ENCODE measurements at regions not wholly inside any gene's neighbourhood (a gene's known extent, or its start where the extent isn't known, plus 50 kb on each side); places are given as distances from the start of the nearest gene placed in this dataset.

DNA sequence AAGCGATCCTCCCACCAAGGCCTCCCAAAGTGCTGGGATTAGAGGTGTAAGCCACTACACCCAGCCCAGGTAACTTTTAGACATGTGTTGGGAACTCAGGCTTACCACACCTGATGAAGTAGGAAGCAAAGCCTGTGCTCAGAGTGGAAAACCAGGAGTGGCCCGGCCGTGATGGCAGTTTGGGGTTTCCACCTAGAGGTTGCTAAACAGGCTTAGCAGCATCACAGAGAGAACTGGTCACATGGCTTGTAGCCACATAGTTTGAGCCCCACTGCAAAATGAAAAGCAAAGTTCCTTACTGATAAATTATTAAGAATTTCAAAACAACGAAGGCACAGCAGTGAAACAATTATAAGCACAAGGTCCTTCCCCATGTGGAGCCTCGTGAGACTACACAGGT is 142.6 kb upstream of the CXADR start:
- DNase-seq (ENCODE audit: low read depth in 2 of 2), result no peak
- no peak overlapping the region for H3K4me3 ChIP-seq (replicated peaks in 1 of 2; ENCODE audit: low read depth in 2 of 2, low read length in 2 of 2)
- TF ChIP-seq, protein P1, sequence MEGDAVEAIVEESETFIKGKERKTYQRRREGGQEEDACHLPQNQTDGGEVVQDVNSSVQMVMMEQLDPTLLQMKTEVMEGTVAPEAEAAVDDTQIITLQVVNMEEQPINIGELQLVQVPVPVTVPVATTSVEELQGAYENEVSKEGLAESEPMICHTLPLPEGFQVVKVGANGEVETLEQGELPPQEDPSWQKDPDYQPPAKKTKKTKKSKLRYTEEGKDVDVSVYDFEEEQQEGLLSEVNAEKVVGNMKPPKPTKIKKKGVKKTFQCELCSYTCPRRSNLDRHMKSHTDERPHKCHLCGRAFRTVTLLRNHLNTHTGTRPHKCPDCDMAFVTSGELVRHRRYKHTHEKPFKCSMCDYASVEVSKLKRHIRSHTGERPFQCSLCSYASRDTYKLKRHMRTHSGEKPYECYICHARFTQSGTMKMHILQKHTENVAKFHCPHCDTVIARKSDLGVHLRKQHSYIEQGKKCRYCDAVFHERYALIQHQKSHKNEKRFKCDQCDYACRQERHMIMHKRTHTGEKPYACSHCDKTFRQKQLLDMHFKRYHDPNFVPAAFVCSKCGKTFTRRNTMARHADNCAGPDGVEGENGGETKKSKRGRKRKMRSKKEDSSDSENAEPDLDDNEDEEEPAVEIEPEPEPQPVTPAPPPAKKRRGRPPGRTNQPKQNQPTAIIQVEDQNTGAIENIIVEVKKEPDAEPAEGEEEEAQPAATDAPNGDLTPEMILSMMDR (IDR thresholded peaks at IDR 0.05; ENCODE audit: low read depth, low read length), result no peak

DNA sequence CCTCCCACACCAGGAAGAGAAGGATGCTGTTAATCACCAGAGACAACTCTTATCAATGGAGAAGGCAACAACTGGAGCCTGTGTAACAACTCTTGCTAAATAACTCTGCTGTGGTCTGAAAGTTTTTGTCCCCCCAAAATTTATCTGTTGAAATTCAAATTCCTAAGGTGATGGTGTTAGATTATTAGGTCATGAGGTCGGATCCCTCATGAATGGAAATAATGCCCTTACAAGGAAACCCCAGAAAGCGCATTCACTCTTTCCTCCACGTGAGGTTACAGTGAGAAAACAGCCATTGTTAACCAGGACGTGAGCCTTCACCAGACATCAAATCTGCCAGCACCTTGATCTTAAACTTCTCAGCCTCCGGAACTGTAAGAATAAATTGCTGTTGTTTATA is 141.9 kb upstream of the CXADR start:
- no peak overlapping the region for H3K4me3 ChIP-seq (replicated peaks in 1 of 2; ENCODE audit: low read depth in 2 of 2, low read length in 2 of 2)
- TF ChIP-seq, protein P1 (IDR thresholded peaks at IDR 0.05; ENCODE audit: low read depth, low read length), result no peak
- DNase-seq (ENCODE audit: low read depth in 2 of 2), result peak in 1 of 2 donors; percentile 5

DNA sequence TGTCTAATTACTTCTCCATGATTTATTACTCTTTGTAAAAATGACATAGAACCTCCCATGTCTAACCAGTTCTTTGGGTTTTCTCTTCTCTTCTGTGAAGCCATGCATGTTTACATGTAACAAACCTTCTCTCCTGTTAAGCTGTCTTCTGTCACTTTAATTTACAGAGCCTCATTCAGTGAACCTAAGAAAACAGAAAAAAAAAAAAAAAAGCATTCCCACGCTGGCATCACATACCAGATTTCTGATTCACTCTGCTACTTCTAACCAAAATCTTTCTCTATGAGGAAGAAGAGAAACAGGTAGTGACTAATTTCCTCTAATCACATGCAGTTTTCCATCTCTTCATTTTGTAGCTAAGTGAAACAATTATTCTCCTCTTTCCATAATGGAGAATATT is 141.4 kb upstream of the CXADR start:
- H3K4me3 ChIP-seq (replicated peaks in 1 of 2; ENCODE audit: low read depth in 2 of 2, low read length in 2 of 2), result no peak overlapping the region
- DNase-seq (ENCODE audit: low read depth in 2 of 2), result peak; percentile 12 to 69
- TF ChIP-seq, protein P1 (IDR thresholded peaks at IDR 0.05; ENCODE audit: low read depth, low read length), result no peak

DNA sequence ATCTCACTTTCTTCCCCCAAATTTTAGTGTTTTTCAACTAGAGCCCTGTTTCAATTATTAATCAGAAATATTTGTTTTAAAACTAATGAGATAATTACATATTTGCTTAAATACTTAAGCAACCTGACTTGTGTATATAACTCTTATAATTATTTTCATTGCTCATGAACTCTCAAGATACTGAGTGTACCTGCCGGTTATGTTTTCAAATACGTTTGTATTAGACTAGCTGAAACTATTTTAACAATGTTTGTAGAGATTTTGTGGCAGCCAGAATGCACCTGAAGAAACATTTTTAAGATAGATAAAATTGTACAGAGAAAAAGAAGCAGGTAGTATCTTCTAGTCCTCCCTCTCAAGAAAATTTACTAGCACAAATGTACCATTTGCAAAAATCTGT is 140.6 kb upstream of the CXADR start:
- H3K4me3 ChIP-seq (replicated peaks in 1 of 2; ENCODE audit: low read depth in 2 of 2, low read length in 2 of 2), result no peak overlapping the region
- DNase-seq (ENCODE audit: low read depth in 2 of 2), result no peak
- TF ChIP-seq, protein P1 (IDR thresholded peaks at IDR 0.05; ENCODE audit: low read depth, low read length), result no peak

DNA sequence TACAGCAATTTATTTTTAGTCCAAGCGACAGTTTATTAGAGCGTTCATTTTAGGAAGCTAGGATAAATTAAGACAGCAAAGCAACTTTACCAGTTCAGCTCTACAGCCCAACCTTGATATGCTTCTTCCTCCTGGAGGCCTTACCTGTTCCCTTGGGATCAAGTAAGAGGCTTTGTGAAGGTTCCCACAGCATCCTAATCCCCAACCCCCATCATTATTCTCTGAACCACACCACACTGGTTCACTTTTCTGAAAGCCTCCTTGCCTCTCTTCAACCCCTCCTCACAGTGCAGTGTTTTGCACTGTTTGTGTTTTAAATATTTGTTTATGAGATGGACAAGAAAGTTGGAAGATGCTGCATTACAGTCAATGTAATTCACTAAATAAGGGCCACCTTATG is 126.3 kb upstream of the CXADR start:
- DNase-seq (ENCODE audit: low read depth in 2 of 2), result no peak
- TF ChIP-seq, protein P1 (IDR thresholded peaks at IDR 0.05; ENCODE audit: low read depth, low read length), result no peak
- no peak overlapping the region for H3K4me3 ChIP-seq (replicated peaks in 1 of 2; ENCODE audit: low read depth in 2 of 2, low read length in 2 of 2)

DNA sequence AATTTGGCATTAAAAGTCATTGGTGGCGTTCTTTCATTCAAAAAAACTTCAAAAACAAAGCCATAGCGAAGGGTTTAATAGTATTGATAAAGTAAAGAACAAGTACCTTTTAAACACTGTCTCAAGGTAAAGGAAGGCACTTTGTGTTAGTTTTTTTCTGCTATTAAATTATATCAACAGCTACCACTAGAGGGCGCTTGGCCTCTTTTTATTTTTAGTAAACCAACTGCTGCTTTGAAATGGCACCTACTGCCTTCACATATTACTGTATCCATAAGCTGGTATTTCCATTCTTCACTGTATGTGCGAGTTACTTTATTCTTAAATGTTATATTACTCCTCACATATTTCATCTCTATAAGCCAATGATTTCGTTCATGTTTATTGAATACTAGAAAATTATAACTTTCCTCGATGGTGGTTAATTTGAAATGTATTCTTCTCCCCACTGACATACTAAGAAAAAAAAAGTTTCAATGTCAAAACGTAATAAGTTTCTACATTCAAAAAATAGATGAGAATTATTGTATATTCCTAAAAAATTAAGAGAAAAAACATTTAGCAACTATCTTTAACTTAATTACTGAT is 125.7 kb upstream of the CXADR start:
- H3K4me3 ChIP-seq (replicated peaks in 1 of 2; ENCODE audit: low read depth in 2 of 2, low read length in 2 of 2), result no peak overlapping the region
- TF ChIP-seq, protein P1 (IDR thresholded peaks at IDR 0.05; ENCODE audit: low read depth, low read length), result peak; percentile 47
- DNase-seq (ENCODE audit: low read depth in 2 of 2), result peak; percentile 76 to 78

DNA sequence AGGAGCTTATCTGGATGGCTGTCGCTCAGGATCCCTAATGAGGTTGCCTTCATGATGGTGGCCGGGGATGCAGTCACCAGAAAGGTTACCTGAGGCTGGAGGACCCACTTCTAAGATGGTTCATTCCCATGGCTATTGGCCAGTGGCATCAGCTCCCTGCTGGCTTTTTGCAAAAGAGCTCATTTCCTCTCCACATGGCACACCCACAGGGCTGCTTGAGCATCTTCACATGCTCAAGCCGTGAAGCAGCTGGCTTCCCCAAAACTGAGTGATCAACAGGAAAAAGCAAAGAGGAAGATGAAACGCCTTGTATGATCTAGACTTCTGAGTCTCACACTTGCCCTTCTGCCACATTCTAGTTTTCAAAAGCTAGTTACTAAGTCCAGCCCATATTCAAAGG is 124.6 kb upstream of the CXADR start:
- H3K4me3 ChIP-seq (replicated peaks in 1 of 2; ENCODE audit: low read depth in 2 of 2, low read length in 2 of 2), result no peak overlapping the region
- TF ChIP-seq, protein P1 (IDR thresholded peaks at IDR 0.05; ENCODE audit: low read depth, low read length), result no peak
- DNase-seq (ENCODE audit: low read depth in 2 of 2), result no peak
